Suprapubic skin (tissue), 4 donors: ENCODE measurements at regions not wholly inside any gene's neighbourhood (a gene's known extent, or its start where the extent isn't known, plus 50 kb on each side); places are given as distances from the start of the nearest gene placed in this dataset.

Experiments
- CTCF ChIP-seq, 2 donors: fragments of 200-600 bp in 1 of 2; fragments of 450-650 bp in 1 of 2; sonication (generic) in 1 of 2; IDR thresholded peaks; one replicate each; pipeline ENCODE4 v1.5.1; 2016 to 2019; ENCODE audit warnings: antibody characterized with exemption in 2 of 2, mild to moderate bottlenecking in 1 of 2, moderate library complexity in 1 of 2
- EP300 ChIP-seq: sonication (generic); formaldehyde crosslinking; IDR thresholded peaks from one replicate; pipeline ENCODE4 v1.6.1; 2017; ENCODE audit warnings: antibody characterized with exemption
- POLR2A ChIP-seq, 2 donors: fragments of 450-650 bp; IDR thresholded peaks; one replicate each; pipeline ENCODE4 v1.6.1; 2017; ENCODE audit warnings: antibody characterized with exemption in 2 of 2, mild to moderate bottlenecking in 2 of 2, moderate library complexity in 2 of 2
- POLR2AphosphoS5 ChIP-seq, 3 donors: sonication (generic); formaldehyde crosslinking; IDR thresholded peaks; one replicate each; pipeline ENCODE4 v1.6.1; 2017; ENCODE audit warnings: antibody characterized with exemption in 3 of 3

DNA sequence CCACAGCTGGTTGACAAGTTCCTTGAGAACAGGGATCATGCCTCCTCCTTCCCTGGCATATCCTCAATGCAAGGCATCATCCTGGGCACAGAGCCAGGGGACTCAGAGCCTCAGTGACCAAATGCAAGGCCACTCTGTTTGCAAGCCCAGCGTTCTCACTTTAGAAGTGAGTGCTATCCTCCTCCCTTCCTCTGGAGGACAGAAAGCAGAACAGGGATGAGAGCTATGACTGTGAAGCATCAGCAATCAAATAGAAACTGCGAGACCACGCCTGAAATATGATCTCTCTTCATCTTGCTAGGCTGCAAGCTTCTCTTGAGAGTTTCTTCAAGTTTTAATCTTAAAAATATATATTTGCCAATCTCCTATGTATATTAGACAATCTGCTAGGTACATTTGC is 119.8 kb downstream of the LRATD1 start:
- TF ChIP-seq POLR2AphosphoS5 (IDR thresholded peaks at IDR 0.05) (no peak), CTCF (IDR thresholded peaks at IDR 0.05) (no peak), EP300 (no peak), POLR2A (IDR thresholded peaks at IDR 0.05) (no peak)
